Activated T-cell treated with anti-CD3 and anti-CD28 coated beads, Interleukin-2, amount 50 U/mL, for 48 hours (primary cell): ENCODE measurements at regions not wholly inside any gene's neighbourhood (a gene's known extent, or its start where the extent isn't known, plus 50 kb on each side); places are given as distances from the start of the nearest gene placed in this dataset.

Source experiments
- DNase-seq, 2 experiments: peaks; one replicate each; pipeline ENCODE4 v3.0.0-alpha.2; 2020

DNA sequence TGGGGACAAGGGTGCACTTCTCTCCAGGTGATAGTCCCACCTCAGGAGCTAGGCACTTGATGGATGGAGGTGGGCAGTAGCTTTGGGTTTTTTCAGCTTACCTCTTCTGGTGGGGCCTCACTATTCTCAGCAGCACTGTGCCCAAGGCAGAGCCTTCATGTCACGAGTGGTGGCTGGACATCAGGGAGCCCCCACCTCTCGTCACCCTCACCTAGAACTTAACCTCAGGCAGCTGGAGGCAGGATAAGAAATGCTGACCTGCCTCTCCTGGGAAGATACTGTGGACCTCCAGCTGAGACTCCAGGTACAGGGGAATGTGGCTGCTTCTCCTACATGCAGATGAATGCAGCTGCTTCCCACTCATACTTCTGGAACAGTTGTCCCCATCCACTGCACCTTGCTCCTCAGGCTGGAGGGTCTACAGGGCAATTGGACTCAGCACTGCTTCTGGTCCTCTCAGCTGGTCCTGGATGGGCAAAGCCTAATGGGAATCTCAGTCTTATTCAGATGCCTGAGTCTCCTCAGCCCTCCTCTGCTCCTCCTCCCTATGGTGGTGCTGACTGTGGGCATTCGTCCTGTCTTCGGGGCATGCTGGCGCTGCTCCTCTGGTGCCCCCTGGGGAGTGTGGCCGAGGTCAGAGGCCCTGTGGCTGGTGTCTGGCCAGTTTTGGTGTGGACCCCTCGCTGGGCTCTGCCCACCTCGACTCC lies 129.9 kb downstream of the KLF13 start:
- peak in 1 of 2 experiments; percentile 10 for DNase-seq

DNA sequence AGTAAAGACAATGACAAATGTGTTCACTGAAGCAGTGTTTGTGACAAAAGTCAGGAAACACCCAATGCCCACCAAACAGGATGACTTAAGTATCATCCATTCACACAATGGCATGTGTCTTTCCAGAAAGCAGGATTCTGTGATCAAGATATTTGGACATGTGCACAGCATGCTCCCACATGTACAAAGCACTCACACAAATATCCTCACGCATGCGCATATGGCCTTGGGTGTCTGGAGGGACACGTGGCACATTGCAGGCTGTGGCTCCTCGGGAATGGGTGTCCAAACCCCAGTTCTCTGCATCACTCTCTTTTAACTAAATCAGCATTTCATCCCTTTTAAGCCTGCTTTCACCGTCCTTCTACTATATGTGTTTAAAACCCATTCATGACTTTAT lies 130.5 kb downstream of the KLF13 start:
- DNase-seq, result peak in 1 of 2 experiments; percentile 5

DNA sequence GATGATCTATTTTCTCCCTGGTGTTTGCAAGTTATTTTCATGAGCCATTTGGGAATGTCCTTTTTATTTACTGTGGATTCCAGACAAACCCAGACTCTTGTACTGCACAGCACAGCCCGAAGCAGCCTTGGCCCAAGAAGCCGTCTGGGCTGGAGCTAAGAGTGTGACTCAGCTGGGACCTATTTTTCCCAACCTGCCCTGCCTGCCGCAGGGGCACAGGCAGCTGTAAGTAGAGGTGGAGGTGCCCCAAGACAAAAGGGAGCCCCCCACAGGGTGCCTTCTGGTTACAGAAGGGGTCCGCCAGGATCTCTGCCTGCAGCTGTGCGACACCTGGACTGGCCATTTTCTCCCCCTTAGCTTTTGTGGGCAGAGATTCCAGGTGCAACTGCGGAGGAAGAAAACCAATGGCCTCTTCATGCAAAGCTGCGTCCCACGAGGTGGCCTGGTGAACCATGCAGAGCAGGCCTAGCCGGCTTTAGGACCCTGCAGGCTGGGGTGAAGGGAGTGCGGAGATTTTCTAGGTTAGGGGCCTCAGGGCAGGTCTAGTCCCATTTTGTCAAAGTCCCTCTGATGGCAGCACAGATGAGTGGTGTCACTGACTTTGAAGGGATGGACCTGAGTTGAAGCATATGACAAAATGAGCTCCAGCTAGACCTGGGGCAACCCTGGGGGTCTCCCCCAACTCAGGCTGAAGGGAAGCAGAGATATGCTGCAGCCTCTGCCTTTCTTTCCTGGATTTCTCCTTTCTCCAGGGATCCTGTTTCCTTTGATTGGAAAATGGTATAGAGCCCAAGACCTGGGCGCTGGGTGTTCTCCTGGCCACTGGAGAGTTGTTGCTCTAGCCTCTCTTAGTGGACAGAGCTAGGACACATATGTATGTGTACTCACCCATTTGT lies 131.2 kb downstream of the KLF13 start:
- DNase-seq, result peak in 1 of 2 experiments; percentile 14

DNA sequence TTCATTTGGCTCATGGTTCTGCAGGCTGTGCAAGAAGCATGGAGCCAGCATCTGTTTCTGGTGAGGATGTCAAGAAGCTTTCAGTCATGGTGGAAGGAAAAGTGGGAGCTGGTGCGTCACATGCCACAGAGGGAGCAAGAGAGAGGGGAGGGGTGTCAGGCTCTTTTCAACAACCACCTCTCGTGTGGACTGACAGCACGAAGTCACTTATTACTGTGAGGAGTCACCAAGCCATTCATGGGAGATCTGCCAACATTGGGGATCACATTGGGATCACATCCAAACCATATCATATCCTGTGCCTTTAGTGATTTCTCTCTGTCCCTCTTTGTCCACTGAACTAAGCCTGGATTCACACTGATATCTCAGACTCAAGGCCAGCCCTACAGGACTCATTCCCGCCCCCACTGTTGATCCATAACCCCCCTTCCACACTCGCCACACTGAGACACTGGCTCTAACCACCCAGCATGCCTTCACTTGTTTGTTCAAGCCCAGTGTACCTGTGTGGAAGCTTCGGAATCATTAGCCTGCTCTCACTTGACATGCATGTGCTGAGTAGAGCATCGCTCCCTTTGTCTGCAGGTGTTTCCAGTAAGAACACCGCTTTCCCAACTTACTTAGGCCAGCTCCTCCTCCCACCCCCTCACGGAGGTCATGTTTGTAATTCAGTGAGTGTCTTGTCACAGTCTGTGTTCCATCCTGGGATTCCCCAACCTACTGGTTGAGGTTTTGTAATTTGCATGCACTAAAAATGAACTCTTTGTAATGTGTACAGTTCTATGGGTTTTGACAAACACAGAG lies 132.2 kb downstream of the KLF13 start:
- peak; percentile 61 to 70 for DNase-seq

DNA sequence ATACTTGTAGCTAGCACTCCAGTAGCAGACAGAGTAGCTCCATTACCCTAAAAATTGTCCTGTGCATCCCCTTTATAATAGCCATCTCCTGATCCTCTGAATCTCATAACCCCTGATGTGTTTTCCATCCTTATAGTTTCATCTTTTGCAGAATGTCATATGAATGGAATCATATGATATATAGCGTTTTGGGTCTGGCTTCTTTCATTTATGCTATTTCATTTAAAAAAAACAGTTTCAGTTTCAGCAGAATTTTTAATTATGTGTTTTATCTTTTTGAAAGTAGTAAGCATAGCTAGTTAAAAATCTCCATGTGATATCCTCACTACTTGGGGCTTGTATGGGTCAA lies 132.7 kb downstream of the KLF13 start:
- no peak for DNase-seq

DNA sequence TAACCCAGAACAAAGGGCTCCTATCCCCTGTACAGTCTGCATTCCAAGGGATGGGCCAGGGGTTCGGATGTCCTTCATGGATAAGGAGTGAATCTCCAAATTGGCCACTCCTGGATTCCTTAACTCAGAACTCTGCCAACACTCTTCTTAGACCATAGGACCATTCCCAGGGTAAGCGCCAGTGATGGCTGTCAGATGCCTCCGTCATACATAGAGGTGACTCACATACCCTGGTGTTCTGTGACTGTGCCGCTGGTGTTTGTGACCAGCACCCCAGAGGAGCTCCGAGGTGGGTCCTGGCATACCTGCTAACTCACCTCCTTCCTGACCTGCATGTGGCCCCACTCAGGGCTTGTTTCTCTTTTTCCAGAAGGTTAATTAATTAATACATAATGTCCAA lies 134.7 kb downstream of the KLF13 start:
- peak in 1 of 2 experiments; percentile 10 for DNase-seq

DNA sequence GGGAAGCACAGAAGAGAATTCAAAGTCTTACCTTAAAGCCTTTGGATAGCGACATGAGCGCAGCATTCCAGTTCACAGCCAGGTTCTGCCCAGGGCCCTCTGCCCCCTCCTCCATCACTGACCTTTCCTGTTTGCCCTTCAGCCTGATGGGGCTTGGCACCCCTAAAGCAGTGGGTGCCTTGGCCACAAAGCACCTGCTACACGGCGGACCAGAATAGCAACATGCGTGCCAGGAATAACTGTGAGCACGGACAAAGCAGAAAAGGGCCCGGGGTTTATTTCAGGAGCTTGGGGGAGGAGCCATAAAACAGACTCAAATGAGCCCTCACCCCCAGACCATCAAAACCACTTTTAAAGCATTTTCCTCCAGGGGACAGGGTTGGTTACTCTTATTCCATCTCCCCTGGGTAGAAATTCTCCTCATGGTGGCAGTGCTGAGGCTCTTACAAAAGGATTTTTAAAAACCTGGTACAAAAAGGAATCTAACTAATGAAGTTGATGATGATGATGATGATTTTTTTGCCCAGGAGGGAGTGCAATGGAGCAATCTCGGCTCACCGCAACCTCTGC lies 135.4 kb downstream of the KLF13 start:
- peak in 1 of 2 experiments; percentile 13 for DNase-seq

DNA sequence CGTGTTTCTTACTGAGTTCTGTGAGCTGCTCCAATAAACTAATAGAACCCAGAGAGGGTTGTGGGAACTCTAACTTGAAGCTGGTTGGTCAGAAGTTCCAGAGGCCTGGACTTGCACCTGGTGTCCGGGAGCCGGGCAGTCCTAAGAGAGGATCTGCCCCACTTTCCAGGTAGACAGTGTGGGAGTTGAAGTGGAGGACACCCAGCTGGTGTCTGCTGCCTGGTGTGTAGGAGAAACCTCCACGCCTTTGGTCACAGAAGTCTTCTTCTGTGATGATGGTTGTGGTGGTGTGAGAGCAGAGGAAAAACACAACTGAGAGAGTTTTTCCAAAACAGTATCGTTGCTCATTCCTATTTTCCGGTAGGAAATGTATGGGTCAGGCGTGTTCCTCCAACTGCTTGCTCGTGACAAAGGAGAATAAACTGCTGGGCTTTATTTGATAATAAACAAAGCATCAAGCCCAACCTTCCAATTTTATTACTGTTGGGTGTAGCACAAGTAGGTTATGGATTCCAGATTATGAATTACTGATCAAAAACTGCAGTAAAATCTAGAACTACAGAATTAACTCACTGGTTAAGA lies 137.0 kb downstream of the KLF13 start:
- DNase-seq, result no peak

DNA sequence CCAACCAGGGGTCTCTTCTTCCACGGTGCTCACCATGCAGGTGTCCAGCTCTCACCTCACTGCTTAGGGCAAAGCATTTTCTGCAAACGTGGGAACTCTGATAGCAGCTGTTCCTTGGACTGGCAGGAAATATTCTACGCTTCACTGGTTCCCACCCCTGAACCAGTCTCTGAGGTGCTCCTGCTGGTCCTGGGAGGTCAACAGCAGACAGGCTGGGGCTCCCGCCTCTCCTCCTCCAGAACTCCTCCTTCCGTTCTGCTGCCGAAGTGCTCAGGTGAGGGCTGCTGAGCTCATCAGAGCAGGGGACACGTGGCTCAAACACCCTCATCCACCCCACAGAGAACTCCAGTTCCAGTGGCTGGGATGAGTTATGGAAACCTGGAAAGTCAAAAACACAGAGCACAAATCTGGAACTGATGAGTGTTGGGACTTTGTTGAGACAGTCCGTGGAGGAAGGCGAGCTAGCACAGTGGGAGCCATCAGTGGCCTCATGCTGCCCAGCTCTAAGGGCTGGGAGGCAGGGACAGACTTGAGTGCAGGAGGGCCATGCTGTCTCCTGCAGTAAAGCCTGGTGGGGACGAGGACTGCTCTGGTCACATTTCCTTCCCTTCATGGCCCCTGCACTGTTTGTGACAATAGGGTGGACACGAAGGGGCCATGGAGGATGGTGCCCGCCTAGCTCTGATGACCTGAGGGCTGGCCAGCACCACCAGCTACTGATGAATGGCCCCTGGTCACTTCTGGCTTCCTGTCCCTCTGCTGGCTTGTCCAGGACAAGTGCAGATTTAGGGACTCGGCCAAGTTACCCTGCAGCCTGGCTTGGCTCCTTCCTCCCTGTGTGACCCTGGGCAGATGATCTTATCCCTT lies 137.8 kb downstream of the KLF13 start:
- DNase-seq, result peak in 1 of 2 experiments; percentile 13

DNA sequence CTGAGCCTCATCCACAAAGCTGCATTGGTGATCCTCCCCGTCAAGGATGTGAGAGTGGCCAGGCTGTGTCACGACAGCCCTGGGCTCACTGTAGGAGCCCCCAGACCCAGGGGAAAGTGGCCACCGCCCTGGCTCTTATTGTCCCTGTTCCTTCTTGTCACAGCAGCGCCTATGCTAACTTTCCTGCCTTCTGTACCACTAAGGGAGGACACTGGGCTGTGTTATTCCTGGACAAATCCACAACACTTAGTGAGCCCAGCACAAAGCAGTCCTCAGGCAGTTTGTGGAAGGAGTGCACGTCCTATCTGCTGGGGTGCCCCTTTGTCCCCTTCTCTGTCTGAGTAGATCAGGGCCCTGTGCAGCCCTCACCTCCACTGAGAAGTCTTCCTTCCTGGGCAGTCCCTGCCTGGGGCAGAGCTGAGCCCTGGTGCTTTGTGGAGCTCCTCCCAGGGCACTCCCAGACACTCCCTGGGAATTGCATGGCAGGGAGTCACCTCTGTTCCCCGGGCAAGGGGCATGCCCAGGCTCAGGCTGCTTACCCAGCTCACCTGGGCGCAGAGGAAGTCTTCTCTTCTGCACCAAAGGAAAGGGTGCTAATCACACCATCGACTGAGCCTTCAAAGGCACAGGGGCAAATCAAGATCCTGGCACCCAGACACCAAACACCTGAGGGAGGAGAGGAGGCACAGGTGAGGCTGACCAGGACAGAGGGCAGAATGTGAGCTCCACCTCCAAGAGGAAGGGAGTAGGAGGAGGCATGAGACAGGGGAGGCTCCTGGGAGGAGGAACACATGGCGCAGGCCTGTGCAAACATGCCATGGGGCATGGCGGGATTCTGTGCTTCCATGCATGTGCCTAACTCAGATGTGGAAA lies 138.7 kb downstream of the KLF13 start:
- peak in 1 of 2 experiments; percentile 12 for DNase-seq

DNA sequence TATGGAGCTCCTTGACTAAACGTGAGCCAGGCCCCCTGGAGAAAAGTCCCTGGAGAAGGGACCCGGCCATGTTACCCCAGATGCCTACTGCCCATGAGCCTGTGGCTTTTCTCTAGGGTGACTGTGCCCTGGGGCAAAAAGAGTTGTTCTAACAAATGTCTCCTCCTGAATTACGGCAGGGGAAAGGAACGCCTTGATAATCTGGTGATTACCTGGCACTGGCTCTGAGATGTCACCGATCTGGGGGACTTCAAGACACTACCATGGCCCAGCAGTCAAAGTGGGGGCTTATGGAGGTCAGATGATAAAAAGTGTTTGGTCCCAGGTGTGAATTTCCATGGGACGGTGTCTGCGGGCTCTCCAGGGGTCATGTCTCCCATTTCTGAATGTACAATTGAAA lies 140.7 kb downstream of the KLF13 start:
- peak in 1 of 2 experiments; percentile 7 for DNase-seq

DNA sequence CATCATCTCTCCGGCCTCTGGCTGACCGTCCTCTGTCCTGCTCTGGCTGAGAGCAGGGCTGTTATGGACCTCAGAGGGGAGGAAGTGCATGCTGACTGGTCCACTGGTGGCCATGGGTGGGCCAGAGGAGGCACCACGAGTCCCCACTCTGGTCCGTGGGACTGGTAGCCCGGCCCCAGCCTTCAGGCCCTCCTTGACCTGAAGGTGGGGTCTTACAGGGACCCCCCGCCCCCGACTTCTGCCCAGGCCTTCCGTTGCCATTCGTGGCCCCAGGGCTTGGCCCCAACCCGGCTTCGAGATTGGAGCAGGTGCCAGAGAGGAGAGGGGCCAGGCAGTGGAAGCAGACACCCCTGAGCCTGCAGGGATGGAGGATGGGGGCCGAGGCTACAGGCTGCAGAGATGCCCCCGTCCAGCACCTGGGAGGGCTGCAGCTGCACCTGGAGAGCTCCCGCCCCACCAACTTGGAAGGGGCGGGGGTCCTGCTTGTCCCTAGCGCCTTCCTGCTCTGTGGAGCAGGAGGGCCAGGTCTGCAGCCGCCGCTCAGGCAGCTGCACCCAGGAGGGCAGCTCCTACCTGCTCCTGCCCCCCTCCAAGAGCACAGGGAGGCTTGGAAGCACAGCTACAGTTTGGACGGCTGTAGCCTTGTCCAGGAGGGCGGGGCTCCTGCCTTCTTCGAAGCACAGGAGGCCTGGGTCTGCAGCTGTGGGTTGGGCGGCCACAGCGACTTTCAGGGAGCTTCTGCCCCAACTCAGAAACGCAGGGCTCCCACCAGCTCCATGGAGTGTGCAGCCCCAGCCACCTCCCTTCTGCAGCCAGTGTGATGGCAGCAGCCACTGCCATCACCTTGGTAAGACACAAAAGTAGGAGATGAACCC lies 142.5 kb downstream of the KLF13 start:
- peak in 1 of 2 experiments; percentile 3 for DNase-seq

DNA sequence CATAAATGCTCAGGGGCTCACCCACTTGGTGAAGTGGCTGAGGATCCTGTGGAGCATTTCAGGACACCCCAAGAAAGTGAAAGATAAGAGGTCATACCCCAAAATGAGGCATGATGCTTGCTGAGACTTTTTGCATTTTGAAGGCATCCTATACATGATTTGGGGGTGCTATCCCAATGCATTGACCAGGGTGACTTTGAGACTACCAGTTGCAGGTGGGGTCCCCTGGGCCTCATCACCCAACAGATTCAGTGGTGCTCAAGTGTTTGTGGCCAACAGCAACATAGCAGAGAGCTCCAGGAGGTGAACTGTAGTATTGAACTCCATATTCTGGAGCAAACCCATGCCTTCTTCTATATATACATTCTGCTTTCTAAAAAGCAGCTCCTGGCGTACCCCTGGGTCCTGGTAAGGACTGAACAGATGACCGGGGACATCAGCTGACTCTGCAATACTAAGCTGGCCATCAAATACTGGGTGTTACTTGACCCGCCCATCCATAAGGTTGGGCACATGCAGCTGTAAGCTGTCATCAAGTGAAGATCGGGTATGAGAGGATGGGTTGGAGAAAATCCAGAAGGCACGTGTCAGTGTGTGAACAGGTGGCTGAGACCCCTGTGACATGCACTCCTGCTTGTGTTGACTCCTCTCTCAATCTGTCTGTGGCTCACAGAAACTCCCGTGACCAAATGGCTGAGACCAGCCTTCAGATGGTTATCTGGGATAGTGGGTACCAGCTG lies 143.3 kb downstream of the KLF13 start:
- DNase-seq, result peak in 1 of 2 experiments; percentile 7

DNA sequence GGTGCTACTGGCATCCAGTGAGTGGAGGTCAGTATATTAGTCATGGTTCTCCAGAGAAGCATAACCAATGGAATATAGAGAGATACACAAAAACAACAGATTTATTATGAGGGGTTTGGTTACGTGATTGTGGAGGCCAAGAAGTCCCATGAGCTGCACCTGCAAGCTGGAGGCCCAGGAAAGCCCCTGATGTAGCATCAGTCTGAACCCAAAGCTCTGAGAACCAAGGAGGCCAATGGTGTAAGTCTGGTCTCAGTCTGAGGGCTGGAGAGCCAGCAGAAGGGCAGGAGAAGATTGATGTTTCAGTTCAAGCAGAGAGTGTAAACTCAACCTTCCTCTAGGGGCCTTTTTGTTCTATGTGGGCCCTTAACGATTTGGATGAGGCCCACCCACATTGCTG lies 144.1 kb downstream of the KLF13 start:
- peak in 1 of 2 experiments; percentile 9 for DNase-seq

DNA sequence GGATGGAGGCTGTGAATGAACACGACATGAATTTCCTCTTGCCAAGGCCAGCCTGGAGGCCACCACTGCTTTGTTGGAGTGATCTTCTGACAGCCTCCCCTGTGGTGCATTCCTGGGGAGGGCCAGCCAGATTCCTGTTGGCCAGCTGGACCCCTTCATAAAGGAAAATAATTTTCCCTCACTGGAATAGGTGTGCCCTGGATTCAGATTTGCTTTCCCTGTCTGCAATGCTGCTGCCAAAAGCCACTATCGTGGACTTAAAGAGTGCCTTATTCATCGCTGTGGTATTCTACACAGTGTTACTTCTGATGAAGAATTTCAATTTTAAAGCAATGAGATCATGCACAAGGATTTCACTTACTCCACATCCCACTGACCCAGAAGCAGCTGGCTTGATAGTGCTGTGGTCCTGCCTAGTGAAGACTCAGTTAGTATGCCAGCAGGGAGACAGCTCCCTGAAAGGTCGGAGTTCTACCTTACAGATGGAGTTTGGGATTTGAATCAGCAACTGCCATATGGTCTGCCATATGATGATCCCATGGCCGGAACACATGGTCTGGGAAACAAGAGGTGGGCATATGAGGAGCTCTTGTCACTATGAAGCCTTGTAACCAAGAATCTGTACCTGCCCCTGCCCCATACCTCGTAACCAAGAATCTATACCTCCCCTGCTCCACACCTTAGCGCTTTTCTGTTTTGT lies 145.2 kb downstream of the KLF13 start:
- DNase-seq, result peak in 1 of 2 experiments; percentile 7

DNA sequence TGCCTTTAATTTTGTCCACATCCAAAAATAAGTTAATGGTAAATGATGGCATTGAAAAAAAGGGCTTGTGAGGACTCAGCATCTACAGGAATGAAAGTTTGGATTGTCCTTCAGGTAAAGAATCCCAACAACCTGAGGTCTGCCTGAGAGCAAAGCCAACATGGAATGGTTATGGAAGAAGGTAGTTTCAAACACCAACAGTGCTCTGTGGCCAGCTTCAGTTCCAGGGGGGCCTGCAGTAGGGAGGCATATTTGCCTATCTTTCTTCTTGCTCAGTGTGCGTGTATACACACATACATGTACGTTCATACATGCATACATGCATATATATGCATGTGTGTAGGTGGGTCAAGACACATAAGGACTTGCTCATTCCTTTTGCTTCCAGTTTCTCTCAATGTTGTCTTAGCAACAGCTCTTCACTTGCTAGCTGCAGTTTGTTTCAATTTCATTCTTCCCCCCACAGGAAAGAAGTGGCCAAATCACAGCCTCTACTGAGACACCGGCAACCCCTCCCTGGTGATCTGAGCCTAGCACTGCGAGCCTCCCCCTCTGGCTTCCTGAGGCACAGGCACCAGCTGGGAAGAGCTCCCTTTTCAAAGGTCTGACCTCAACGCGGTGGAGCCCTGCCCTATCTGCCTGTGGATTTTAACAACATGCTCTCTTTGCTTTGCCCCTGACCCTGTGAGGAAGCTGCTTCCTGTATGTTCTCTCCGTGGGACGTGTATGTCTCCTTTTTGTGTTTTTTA lies 146.2 kb downstream of the KLF13 start:
- peak; percentile 52 to 64 for DNase-seq

DNA sequence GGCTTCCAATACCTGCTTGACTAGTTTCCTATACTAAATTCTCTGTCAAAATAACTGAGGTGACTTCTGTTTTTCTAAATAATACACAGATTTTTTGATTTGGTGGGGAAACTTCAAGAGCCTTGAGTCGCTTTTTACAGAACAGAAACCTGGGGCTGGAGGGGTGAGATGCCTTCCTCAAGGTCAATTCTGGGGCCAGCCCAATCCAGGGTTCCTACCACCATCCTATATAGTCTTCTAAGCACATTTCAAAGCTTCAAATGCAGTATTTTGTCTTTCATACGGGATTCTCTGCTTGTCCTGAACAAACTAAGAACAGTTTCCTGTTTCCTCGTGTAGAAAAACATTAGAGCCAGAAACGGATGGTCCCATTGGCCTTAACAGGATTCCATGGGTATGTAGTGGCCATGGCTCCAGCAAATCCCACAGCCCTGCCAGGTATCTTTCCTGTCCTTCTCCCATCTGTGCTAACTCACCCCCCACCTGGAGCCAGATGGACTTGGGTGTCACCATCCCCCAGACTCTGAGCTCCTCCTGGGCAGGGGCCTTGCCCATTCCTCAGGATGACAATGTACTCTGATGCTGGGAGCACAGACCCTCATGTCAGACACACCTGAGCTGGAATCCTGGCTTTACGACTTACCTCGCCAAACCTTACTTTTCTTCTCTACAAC lies 146.9 kb downstream of the KLF13 start:
- DNase-seq, result no peak
